Dermis microvascular lymphatic vessel endothelial cell (primary cell): ENCODE measurements at regions not wholly inside any gene's neighbourhood (a gene's known extent, or its start where the extent isn't known, plus 50 kb on each side); places are given as distances from the start of the nearest gene placed in this dataset.

Experiments
- DNase-seq, 2 donors: peaks; one replicate each; pipeline versions ENCODE4 v3.0.0 to v3.0.0-alpha.2; 2010; ENCODE audit warnings: low read depth in 2 of 2

DNA sequence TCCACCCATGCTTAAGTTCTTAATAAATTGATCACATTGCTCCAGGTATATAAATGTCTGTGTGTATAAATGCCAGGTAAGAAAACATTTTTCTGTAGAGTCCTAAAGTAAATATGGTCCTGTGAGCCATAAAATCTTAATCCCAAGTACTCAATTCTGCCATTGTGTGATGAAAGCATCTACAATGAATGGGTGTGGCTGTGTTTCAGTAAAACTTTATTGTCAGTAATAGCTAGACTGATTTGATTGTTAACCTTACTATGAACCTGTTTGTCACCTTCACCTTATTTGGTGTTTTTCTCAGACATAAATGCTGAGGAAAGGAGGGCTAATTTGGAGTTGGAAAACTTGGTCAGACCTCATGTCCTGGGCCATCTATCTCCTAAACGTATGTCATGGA lies 683.5 kb upstream of the GRM7 start:
- DNase-seq, result no peak

DNA sequence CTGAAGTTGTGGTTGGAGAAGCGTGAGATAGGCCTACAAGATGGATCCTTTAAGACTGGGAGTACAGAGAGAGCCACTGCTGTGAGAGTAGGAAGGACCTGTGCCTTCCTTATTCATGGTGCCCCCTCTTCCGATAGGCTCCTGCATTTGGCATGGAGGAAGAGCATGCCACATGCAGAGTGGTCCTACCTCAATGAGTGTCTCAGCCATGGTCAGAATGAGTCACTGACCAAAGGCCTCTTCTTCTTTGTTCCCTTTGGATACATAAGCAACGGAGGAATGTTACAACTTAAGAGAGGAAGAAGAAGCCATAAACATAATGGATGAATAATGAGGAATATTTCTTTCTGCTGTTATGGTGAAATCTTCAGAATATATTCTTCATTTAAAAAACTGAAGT lies 681.2 kb upstream of the GRM7 start:
- no peak for DNase-seq

DNA sequence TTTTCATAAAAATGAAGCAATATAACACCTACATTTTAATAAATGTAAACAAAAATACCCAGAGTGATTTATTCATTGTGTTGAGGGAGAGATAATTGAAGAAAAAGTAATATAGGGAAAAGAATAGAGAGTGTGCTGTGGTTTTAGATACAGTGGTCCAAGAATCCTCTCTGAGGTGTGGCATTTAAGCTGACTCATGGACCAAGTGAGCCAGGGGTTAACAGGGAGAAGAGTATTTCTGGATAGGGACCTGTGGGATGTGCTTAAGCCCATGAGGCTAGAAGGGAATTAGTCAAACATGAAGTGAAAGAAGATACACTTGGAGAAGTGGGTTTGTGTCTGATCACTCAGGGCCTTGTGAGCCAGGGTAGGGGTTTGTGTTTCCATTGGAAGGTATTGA lies 680.7 kb upstream of the GRM7 start:
- DNase-seq, result no peak

DNA sequence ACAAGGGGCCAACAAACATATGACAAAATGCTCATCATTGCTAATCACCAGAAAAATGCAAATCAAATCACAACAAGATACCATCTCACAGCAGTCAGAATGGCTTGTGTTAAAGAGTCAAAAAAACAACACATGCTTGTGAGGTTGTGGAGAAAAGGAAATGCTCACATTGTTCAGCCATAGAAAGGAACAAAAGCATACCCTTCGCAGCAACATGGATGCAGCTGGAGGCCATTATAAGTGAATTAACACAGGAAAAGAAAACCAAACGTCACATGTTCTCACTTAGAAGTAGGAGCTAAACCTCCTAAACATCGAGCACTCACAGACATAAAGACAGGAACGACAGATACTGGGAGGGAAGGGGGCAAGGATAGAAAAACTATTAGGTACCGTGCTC lies 678.4 kb upstream of the GRM7 start:
- no peak for DNase-seq

DNA sequence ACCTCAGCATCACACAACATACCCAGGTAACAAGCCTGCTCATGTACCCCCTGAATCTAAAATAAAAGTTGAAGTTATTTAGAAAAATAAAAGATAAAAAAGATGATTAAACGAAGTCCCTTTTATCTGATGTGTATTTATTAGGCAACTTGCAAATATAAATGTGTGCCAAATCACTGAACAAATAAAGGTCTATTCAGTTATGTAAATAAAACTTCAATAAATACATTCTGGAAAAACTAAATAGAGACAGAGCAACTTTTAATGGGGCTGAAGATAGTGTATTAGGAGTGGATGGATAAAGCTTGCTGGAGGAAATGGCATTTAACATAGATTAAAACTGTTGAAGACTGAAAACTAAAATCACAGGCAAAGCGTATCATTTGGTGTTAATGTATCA lies 678.0 kb upstream of the GRM7 start:
- DNase-seq, result no peak

DNA sequence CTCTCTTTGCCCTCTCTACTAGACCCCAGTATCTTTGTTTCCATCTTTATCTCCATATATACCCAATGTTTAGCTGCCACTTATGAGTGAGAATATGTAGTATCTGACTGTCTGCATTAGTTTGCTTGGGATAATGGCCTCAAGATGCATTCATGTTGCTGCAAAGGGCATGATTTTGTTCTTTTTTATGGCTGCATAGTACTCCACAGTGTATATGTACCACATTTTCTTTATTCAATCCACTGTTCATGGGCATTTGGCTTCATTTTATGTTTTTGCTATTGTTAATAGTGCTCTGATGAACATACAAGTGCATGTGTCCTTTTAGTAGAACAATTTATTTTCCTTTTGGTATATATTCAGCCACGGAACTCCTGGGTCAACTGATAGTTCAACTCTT lies 671.5 kb upstream of the GRM7 start:
- DNase-seq, result no peak

DNA sequence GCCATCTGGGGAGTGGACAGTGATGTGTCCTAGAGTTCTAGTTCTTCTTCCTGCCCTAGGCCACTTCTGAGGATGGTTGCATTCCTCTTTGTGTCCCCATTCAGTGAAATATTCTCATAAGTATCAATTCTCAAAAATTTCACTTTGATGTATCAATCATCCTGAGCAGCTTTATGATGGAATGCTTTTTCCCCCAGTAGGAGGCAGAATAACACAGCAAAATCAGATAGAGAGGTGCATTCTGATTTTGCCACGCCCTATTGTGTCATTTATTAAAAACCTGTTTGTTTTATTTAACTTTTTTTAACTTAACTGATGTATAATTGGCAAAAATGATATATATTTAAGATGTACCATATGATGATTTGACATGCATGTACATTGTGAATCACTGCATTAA lies 656.0 kb upstream of the GRM7 start:
- no peak for DNase-seq

DNA sequence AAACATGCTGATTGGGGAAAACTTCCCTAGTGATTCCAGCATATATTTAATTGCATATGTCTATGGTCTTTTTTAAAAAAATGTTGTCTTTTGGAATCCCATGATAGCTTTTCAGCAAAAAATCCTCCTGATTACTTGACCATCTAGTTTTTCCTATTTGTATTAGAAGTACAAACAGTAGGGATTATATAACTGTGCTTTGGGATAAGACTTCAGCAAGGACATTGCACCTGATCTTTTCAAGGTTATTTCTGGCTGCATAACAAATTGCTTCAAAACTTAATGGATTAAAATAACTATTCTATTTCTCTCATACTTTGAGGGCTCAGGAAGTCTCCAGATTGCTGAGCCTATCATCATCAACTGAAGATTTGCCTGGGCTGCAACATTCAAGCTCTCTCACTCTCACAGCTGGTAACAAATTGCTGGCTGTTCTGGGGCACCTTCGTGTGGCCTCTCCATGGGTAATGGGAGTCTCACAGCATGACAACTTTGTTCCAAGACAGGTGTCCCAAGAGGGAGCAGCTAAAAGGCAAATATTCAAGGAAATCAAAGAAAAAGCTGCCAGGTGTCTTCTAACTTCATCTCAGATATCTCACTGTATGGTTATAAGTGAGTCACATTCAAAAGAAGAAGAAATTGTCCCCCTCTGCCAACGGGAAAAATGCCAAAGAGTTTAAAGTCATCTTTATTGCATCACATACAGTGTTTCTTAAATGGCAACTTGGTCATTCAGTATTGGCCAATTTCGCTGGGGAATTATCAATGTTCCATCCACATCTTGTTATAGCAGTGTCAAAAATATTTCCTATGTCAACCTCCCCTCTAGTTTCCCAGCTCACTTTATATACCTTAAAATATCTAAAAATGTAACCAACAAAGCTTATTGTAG lies 644.5 kb upstream of the GRM7 start:
- no peak for DNase-seq

DNA sequence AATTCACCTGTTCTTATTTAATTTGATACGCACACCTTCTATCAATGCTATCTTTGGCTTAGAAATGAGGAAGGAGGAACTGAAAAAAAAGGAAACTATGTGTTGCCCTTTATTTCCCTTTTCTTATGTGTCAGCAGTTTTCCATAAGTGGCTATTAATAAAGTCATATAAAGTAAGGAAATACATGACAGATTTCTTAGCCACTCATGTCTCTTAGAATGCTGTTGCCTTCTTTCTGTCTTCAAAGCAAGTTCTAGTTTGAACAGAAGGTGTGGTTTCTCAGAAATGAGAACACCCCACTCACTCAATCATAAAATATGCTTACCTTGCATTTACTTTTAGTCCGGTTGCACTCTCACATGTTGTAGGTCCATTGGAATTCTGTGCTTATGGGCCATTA lies 640.5 kb upstream of the GRM7 start:
- no peak for DNase-seq

DNA sequence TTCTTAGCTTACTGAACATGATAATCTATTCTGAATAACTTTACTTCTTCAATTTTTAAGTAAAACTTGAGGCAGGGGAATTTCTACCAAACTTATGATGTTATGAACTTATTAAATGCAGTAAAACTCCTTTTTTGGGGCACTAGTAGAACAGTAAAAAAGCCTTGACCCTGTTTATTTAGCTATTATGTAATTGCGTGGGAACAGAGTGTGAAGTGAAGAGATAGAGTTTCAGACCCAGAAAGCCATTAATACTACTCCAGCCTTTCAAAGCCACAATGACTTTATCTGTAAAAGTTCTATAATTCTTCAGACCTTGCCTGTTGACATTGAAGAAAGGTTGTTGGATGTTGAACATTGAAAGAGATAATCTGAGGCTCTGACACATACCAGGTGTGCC lies 638.8 kb upstream of the GRM7 start:
- DNase-seq, result no peak

DNA sequence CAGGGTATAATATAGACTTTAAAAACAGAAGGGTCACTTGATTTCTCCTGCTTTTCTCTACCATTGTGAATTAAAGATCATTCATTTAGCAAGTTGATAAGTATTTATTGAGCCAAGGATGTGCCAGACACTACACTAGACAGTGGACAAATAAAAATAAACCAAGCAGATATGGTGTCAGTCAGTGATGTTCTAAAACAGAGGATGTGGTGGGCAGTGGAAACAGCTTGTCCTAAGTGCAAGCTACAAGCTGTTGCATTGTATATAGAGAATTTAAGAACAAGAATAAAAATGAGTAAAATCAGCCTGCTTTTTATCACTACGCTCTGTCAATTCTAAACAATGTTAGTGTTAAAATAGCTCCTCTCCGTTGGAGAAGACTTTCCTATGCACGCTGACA lies 637.3 kb upstream of the GRM7 start:
- no peak for DNase-seq

DNA sequence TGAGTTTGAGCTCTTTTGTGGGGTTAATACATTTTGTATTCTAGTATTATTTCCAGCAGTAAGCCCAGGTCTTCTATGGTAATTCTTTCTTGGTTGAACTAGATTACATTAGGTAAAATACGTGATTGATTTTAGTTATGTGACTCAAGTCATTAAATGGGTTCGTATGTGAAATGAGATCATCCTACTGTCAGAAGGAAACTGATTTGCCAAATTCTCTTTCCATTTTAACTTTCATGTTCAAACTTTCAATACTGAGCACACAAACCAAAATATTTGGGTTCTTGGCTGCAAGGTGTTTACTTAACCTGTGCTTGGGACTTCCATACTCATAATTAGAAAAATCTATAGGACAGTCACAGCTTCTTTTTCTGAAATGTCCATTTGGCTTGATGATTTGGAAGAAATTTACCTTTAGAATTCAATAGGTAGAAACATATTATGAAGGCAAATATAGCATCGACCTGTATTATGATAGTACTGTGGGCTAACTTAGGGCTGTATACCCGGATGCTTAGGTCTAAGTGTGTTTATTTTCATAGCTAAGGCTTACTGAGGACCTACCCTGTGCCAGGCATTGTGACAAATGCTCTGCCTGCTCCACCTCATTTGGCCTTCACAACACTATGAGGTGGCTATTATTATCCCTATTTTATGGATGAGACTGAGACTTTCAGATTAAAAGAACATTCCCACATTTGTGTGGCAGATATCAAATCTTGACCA lies 631.8 kb upstream of the GRM7 start:
- no peak for DNase-seq

DNA sequence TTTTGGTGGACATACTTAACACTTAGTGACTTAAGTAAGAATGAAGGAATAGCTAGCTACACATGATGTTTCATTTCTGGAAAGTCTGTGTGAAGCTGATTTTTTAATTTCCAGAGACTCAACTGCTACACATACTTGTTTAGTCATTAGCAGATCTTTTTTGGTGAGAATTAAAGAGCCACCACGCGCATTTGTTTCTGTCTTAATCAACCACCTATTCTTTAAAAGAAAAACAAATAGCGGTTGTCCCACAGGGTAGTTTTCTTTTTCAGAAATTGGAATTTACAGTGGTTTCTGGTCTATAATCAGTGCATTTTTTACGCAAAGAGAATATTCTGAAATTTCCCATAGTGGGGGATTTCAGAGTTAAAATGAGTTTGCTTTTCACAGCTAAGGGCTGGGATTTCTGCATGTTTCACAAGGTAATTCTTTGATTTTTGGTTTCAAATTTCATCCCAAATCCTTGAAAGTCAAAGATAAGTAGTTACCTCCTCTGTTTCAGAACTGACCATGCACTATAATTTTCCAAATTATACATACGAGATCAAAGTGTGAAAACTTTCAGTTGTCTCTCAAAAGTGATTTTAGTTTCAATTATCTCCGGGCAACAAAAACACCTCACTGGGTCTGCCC lies 631.0 kb upstream of the GRM7 start:
- DNase-seq, result no peak

DNA sequence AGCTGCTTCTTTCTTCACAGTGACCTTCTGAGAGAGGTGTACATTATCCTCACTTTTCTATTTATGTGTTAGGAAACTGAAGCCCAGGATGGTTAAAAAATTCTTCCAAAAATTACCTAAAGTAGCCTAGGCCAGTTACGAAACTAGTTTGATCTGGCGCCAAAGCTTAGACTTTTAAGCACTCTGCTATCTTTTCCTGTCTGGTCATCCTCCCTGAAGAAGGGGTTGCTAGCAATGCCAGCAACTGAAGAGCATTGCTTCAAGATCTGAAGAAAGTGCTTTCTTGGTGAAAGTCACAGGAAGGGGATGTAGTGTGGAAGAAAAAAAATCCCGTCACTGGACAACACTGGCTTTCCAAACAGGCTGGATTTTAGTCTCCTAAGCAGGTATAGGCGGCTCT lies 618.8 kb upstream of the GRM7 start:
- DNase-seq, result no peak

DNA sequence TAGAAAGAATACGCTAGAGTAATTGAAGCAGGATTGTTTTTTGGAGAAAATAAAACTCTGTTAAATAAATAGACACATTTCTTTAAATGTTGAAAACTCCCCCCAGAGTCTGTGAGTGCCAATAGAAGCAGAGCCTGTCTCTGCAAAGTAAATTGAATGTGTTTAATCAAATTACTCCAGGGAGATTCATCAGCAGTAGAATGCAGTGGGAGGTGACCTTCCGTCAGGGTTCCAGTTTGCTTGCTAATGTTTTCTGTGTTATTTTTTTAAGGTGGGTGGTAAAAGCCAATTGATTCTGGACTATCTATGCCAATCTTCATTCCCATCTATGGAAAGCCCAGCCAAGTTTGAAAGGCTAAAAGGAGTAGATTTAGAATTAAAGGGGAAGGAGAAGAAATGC lies 612.4 kb upstream of the GRM7 start:
- DNase-seq, result no peak

DNA sequence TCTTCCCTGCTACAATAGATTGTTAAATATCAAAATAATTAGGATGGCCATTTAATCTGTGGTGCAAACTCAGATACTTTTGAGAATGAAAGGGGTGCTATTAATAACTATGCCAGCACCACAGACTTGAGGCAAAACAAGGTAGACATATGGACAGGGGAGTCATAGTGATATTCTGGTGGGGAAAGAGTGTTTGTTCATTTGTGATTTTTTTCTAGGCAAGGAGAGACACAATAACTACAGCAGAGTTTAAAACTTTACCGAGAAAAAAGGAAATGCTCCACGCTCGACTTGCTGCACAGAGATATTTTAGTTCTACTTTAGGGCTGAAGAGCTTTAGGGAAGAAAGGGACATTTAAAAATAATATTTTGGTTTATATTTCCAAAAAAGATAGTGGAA lies 611.2 kb upstream of the GRM7 start:
- DNase-seq, result no peak

DNA sequence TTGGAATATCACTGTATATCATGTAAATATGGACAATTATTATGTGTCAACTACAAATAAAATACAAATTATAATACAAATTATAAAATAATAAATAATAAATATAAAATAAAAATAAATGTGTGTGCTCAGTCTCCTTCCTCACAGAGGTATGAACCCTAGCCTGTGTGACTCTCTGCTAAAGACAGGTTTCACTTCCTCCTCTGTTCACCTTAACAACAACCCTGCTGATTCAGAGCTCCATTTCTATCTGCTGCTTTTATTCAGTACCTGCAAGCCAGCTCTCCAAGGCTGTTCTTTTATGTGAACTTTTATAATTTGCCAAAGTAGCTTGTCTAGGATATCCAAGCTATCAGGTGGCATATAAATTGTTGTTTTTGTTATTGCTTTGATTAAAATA lies 610.7 kb upstream of the GRM7 start:
- no peak for DNase-seq

DNA sequence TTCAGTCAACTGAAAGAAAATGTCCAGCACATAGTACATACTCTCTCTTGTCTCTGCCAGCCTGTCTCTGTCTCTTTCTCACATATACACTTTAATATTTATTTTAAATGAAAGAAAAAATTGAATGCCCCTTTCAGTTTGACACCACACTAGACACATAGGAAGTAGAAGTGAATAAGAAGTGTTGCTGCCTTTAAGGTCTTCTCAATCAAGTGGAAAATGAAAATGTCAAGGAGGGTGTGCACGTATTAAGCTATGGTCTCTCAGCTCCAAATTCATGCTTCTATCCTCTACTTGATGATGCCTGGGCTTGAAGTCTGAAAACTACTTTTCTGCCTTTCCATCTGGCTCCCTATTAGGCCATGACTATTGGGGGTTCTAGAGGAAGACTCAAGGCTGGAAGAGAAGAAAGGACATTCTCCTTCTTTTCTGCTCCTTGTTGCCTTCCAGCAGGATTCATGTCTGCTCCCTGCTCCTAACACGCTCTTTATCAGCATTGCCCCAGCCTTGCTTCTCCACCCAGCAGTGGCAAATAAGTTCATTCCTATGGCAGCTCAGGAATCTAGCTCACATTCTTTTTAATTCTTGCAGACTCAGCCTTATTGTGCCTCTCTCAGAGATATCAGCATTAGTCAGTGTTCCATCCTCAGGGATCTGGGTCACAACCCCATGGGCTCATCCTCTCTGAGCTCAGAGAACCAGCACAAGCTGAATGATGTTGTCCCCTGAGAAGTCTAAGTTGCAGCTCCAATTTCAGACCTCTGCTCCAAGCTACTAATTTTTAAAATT lies 609.1 kb upstream of the GRM7 start:
- DNase-seq, result no peak

DNA sequence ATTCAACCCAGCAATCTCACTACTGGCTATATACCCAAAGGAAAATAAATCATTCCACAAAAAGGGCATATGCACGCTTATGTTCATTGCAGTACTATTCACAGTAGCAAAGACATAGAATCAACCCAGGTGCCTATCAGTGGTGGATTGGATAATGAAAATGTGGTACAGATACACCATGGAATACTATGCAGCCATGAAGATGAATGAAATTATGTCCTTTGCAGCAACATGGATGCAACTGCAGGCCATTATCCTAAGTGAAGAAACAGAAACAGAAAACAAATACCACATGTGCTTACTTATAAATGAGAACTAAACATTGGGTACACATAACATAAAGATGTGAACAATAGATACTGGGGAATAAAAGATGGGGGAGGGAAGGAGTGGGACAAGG lies 606.4 kb upstream of the GRM7 start:
- no peak for DNase-seq

DNA sequence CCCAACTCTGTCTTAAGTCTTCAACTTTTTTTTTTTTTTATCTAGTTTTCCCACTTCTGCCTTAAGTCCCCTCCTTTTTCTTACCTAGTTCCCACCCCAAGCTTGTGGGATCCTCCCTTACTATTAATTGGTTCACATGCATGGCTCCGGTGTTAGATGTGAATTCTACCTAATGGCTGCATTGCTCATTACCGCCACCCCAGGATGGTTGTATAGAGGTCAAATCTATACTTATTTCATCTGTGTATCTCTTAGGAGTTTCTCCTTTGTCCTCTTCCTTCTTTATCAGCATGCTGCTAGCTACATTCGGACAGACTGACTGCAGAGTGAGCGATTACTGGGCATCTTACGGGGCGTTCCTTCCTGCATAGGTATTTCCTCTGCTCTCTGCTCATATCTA lies 605.7 kb upstream of the GRM7 start:
- no peak for DNase-seq

DNA sequence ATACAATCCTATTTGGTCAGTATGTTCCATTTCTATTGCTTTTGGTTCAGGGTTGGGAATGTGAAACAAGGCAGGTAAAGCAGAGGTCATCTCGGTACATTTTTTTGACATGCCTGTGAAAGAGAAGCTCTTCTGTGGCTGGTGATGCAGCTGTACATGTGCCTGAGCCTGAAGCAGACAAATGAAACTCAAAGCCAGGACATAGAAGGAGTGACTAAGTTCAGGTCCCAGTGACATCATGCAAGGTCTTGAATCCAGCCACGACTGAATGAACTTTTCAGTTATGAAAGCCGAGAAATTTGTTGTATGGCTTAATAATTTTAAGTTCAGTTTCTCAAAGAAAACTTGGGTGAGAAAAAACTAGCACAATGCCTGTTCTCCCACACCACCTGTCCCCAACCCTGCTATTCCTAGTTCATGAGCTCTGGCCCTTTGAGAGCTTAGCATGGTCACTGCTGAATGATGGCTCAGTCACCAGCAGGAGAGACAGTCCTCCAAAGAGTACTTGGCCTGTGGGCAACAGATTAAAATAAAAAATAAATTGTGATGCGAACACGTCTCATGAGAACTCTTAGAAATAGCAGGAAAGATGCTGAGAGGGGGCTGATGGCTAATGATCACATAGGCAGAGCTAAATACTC lies 600.2 kb upstream of the GRM7 start:
- no peak for DNase-seq
